ENCODE measurements at regions not wholly inside any gene's neighbourhood (a gene's known extent, or its start where the extent isn't known, plus 50 kb on each side); places are given as distances from the start of the nearest gene placed in this dataset.

- ChIA-PET POLR2A (ENCODE audit: low non-redundant PET) (no interaction called here), CTCF (no interaction called here)
- no peaks in the 10 kb centered on the region for H3K9me3 ChIP-seq (ENCODE audit: low read depth, low read length, poor library complexity, severe bottlenecking)
- TF ChIP-seq CTCF (conservative IDR thresholded peaks at IDR 0.05; ENCODE audit: low read depth, low read length): no peak
- TF ChIP-seq EZH2 (IDR thresholded peaks at IDR 0.05; ENCODE audit: borderline replicate concordance, low read depth, low read length, poor library complexity, severe bottlenecking): no peak
- no peak overlapping the region for H3K4me3 ChIP-seq (ENCODE audit: low read depth, low read length, poor library complexity, severe bottlenecking)
- no peaks in the 10 kb centered on the region for H3K4me1 ChIP-seq (ENCODE audit: insufficient read depth, low read length, poor library complexity, severe bottlenecking)
- no peak overlapping the region for H3K27ac ChIP-seq (ENCODE audit: low read depth, low read length, poor library complexity, severe bottlenecking)
- intact Hi-C loops (cut with micrococcal nuclease; ENCODE audit: unreplicated experiment): no loop called here
- no peaks in the 10 kb centered on the region for H3K36me3 ChIP-seq (ENCODE audit: insufficient read depth, low read length, poor library complexity, severe bottlenecking)
- no peak for DNase-seq (ENCODE audit: low spot score)
- no TSS peak for BruUV-seq (replicated peaks)
- H3K27me3 ChIP-seq (replicated peaks; ENCODE audit: insufficient read depth, low read depth, low read length, poor library complexity): no peaks in the 10 kb centered on the region
These were observed 201.6 kb upstream of the ZNF536 start for GRCh38 chr19:30170495-30171137.

- ChIA-PET POLR2A (ENCODE audit: low non-redundant PET) (no interaction called here), CTCF (no interaction called here)
- H3K4me3 ChIP-seq (ENCODE audit: low read depth, low read length, poor library complexity, severe bottlenecking): no peak overlapping the region
- BruUV-seq (replicated peaks): no TSS peak
- intact Hi-C loops (cut with micrococcal nuclease; ENCODE audit: unreplicated experiment): no loop called here
- H3K9me3 ChIP-seq (ENCODE audit: low read depth, low read length, poor library complexity, severe bottlenecking): no peaks in the 10 kb centered on the region
- TF ChIP-seq CTCF (conservative IDR thresholded peaks at IDR 0.05; ENCODE audit: low read depth, low read length) (no peak), EZH2 (IDR thresholded peaks at IDR 0.05; ENCODE audit: borderline replicate concordance, low read depth, low read length, poor library complexity, severe bottlenecking) (no peak)
- no peaks in the 10 kb centered on the region for H3K36me3 ChIP-seq (ENCODE audit: insufficient read depth, low read length, poor library complexity, severe bottlenecking)
- no peak for DNase-seq (ENCODE audit: low spot score)
- no peaks in the 10 kb centered on the region for H3K27me3 ChIP-seq (replicated peaks; ENCODE audit: insufficient read depth, low read depth, low read length, poor library complexity)
- H3K4me1 ChIP-seq (ENCODE audit: insufficient read depth, low read length, poor library complexity, severe bottlenecking): no peaks in the 10 kb centered on the region
- H3K27ac ChIP-seq (ENCODE audit: low read depth, low read length, poor library complexity, severe bottlenecking): no peak overlapping the region
These were observed 201.0 kb upstream of the ZNF536 start for GRCh38 chr19:30171138-30171635.

- Histone ChIP-seq H3K36me3 (ENCODE audit: insufficient read depth, low read length, poor library complexity, severe bottlenecking) (no peaks in the 10 kb centered on the region), H3K4me1 (ENCODE audit: insufficient read depth, low read length, poor library complexity, severe bottlenecking) (no peaks in the 10 kb centered on the region), H3K4me3 (ENCODE audit: low read depth, low read length, poor library complexity, severe bottlenecking) (no peak overlapping the region), H3K9me3 (ENCODE audit: low read depth, low read length, poor library complexity, severe bottlenecking) (no peaks in the 10 kb centered on the region), H3K27ac (ENCODE audit: low read depth, low read length, poor library complexity, severe bottlenecking) (no peak overlapping the region), H3K27me3 (replicated peaks; ENCODE audit: insufficient read depth, low read depth, low read length, poor library complexity) (no peaks in the 10 kb centered on the region)
- BruUV-seq (replicated peaks): no TSS peak
- TF ChIP-seq EZH2 (IDR thresholded peaks at IDR 0.05; ENCODE audit: borderline replicate concordance, low read depth, low read length, poor library complexity, severe bottlenecking): no peak
- no peak for TF ChIP-seq CTCF (conservative IDR thresholded peaks at IDR 0.05; ENCODE audit: low read depth, low read length)
- POLR2A ChIA-PET (ENCODE audit: low non-redundant PET): no interaction called here
- CTCF ChIA-PET: no interaction called here
- intact Hi-C loops (cut with micrococcal nuclease; ENCODE audit: unreplicated experiment): no loop called here
- no peak for DNase-seq (ENCODE audit: low spot score)
These were observed 200.2 kb upstream of the ZNF536 start for GRCh38 chr19:30171795-30172612.
